Breast epithelium (tissue), 3 donors: ENCODE measurements at regions not wholly inside any gene's neighbourhood (a gene's known extent, or its start where the extent isn't known, plus 50 kb on each side); places are given as distances from the start of the nearest gene placed in this dataset.

Source experiments
- CTCF ChIP-seq, 3 donors: fragments of 450-650 bp; IDR thresholded peaks; one replicate each; pipeline ENCODE4 v1.5.1; 2016 to 2017; ENCODE audit warnings: antibody characterized with exemption in 3 of 3, mild to moderate bottlenecking in 3 of 3, moderate library complexity in 3 of 3
- POLR2A ChIP-seq: fragments of 450-650 bp; IDR thresholded peaks from one replicate; pipeline ENCODE4 v1.6.1; 2016; ENCODE audit warnings: antibody characterized with exemption, mild to moderate bottlenecking, moderate library complexity
- POLR2AphosphoS5 ChIP-seq, 3 donors: sonication (generic); formaldehyde crosslinking; IDR thresholded peaks; one replicate each; pipeline ENCODE4 v1.6.1; 2017; ENCODE audit warnings: antibody characterized with exemption in 3 of 3

GRCh38 chr14:27253966-27254365 is 656.1 kb upstream of the NOVA1 start:
- no peak for TF ChIP-seq CTCF (IDR thresholded peaks at IDR 0.05)
- no peak for TF ChIP-seq POLR2AphosphoS5 (IDR thresholded peaks at IDR 0.05)
- no peak for TF ChIP-seq POLR2A
